DOHH2 (cell line): ENCODE measurements at regions not wholly inside any gene's neighbourhood (a gene's known extent, or its start where the extent isn't known, plus 50 kb on each side); places are given as distances from the start of the nearest gene placed in this dataset.

Experiments
- CTCF ChIP-seq: fragments of 200-600 bp; sonication (generic); IDR thresholded peaks from one replicate; pipeline ENCODE4 v1.5.1; 2014; ENCODE audit warnings: antibody characterized with exemption, mild to moderate bottlenecking, low read depth, low read length; ENCODE audit not compliant: poor library complexity, severe bottlenecking
- EZH2phosphoT487 ChIP-seq: fragments of 200-600 bp; sonication (generic); IDR thresholded peaks from 2 replicates; pipeline ENCODE4 v1.6.1; 2017; ENCODE audit warnings: borderline replicate concordance, mild to moderate bottlenecking, antibody characterized with exemption, low read length, moderate library complexity, mixed read lengths

DNA sequence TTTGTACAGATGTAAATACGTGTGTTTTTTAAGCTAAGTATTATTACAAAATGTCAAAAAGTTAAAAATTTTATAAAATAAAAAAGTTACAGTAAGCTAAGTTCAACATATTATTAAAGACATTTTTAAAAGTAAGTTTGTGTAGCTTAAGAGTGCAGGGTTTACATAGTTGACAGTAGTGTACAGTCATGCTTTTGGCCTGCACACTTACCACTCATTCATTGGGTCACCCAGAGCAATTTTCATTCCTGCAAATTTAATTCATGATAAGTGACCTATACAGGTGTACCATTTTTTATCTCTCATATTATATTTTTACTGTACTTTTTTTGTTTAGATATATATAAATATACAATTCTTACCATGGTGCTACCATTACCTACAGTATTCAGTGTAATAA, 769.9 kb upstream of the SLITRK6 start:
- TF ChIP-seq CTCF (no peak), EZH2phosphoT487 (no peak)
